GM18873 (cell line): ENCODE measurements at regions not wholly inside any gene's neighbourhood (a gene's known extent, or its start where the extent isn't known, plus 50 kb on each side); places are given as distances from the start of the nearest gene placed in this dataset.

Source experiments
- ATAC-seq: cut with Tn5 transposase; IDR thresholded peaks from one replicate; pipeline ENCODE4 v1.9.1; 2021; ENCODE audit warnings: mild to moderate bottlenecking, moderate library complexity, moderate number of reproducible peaks; ENCODE audit not compliant: unreplicated experiment, low FRiP score

DNA sequence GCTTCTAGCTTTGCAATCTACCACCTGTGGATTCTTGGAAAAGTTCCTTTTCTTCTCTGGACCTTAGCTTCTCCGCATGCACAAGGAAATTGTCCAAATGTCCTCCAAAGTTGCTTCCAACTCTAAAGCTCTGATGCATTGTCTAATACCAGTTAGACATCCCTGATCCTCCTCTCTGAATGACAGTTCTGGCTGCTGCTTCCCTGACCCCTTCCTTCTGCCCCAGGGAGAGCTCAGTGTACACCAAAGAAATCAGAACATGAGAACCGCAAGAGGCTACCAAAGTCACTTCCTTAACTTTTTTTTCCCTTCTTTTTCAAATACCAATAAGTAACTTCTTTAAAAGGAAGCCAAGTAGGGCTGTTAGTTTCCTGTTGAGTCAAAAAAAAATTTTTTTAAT, 79.7 kb upstream of the CES5A start:
- ATAC-seq: no peak

DNA sequence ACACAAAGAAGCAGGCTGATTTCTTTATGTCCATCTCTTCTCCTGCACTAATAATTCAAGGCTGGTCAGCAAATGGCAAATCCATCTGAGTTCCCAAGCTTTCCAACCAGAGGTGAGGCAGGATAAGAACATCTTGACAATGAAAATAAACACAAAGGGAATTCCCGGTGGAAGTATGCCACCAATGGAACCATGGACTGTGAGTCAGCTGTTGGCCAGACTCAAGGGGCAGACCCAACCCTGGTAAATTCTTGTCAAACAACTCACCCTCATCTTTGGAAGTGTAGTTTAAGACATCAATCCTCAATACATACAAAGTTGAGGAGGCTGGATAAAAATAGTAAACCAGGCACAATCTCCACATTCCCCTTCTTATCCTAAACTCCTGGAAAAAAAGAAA, 74.3 kb upstream of the CES5A start:
- no peak for ATAC-seq

DNA sequence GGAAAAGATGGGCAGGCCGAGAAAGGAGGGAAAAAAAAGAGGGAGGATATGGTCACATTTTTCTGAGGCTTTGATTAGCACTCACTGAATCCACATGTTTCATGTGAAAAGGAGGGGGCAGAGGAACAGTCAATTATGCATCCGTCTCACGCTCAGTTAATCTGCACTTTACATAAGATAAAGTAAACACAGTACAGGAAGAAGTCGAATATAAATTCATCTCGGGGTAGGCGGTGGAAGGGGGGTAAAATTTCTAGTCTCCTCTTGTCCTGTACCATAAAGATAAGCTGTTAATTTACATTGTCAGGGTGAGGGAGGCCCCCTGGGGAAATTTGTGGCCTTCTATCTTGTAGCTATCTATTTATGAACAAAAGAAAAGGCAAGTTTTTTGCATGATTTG, 73.1 kb upstream of the CES5A start:
- ATAC-seq: no peak

DNA sequence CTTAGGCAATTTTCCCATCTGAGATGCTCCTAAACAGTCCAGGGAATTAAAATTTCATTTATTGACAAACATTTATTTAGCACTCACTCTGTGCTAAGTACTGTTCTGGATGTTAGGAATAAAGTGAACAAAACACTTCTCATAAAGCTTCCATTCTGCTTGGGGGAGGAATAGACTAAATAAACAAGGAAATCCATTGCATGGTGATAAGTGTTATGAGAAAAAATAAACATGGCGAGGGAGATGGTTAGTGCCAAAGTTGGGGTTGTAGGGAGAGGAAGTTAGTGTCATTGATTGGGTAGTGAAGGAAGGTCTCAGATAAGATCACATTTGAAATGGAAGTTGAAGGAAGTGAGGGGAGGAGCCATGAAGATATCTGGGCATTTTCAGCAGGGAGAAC, 72.2 kb upstream of the CES5A start:
- no peak for ATAC-seq

DNA sequence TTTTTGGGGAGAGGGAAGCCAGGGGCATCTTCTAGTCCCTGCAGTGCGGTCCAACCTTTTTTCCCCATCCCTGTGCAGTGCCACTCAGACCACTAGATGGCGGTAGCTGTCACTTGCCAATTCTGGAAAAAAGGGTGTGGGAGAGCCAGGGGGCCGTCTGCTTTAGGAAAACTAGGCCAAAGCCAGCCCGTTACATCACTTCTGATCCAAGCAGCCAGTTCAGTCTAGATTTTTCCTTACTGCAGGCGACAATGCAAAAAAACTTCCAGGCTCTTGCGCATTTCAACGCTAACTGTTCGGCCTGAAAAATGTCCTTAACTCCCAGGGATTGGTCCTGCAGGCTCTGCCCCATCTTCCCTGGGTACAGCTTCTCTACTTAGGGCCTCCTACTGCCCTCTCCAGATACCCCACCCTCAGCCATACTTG, 69.2 kb upstream of the CES5A start:
- no peak for ATAC-seq

DNA sequence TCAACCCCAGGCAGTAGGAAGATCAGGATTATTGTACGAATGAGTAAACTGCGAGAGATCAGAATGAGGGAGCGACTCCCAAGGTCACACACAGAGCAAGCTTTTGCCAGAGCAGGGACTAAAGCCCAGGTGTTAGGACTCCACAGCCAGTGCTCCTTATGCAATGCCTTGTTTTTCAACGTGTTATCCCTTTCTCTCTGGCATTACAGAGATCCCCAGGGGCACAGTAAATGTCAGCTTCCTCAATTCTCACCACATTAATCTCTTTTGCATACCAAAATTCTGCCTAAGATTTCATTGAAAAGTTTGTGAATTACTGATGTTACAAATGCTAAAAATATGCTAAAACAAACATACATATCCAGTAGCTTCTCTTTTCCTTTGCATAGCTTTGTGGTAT, 68.1 kb upstream of the CES5A start:
- no peak for ATAC-seq

DNA sequence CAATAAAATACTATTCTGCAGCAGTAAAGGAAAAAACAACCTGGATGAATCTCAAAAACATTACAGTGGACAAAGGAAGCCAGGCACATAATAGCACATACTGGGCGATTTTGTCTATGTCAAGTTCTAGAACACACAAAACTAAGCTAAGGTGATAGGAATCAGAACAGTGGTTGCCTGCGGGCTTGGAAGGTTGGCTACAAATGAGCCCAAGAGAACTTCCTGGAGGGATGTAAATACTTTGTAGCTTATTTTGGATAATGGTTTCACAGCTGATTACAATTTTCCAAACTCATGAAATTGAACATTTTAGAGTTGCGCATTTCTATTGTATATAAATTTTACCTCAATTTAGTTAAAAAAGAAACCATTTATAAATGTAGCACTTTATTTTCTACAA, 67.6 kb upstream of the CES5A start:
- ATAC-seq: no peak

DNA sequence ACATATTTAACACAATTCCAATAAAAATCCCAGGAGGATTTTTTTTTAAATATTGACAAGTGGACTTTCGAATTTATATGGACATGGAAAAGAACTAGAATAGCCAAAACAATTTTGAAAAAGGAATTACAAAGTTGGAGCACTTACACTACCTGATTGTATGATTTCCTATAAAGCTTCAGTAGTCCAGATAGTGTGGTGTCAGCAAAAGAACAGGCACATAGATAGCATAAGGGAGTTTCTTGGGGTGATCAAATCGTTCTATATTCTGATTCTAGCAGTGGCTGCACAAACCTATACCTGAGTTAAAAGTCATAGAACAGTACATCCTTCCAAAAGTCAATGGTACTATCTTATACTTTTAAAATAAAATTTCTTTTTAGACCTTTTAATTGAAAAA, 66.4 kb upstream of the CES5A start:
- ATAC-seq: no peak

DNA sequence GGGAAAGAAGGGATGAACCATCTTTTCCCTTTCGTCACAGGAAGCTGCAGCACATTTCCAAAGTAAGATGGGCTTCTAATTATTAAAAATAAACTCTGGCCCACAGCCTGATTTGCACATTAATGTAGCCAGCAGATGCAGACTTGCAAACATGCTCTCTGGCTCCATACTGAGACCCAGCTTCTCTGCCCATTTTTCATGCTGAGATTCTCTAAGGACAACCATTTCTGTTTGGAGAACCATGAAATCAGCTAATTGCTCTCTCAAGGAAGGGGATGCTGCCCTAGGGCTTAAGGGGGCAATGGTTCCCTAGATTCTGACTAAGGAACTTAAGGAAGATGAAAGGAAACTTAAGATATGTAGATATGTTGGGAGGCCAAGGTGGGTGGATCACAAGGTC, 63.0 kb upstream of the CES5A start:
- no peak for ATAC-seq

DNA sequence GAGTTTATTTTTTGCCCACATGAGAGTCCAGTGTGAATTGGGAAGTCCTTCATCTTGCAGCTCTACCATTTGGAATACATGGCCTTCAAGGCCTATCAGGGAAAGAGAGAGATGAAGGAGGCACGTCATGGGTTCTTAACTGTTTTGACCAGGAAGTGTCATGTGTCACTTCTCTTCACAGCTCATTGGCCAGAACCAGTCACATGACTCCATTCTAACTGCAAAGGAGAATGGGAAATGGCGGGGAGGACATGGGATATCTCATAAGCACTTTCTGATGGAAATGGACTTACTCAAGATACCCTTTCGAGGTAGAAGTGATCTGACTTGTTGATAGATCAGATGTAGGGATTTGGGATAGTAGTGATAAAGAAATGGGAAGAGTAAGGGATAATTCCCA, 57.9 kb upstream of the CES5A start:
- ATAC-seq: no peak

DNA sequence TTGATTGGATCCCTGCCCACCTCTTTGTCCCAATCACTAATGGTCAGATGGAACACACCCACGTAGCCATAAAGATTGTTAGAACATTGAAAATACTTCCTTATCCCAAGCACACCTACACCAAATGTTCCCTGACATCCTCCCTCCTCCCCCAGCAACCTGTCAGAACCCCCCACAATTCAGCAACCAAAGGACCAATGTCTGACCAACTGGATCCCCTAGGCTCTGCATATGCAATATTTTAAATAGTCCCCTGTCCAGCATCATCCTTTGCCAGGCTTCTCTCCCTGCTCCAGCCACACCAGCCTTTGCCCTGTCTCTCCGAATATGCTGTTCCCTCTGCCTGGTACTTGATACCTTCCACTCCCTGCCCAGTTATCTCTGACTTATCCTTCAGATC, 54.9 kb upstream of the CES5A start:
- ATAC-seq: no peak

DNA sequence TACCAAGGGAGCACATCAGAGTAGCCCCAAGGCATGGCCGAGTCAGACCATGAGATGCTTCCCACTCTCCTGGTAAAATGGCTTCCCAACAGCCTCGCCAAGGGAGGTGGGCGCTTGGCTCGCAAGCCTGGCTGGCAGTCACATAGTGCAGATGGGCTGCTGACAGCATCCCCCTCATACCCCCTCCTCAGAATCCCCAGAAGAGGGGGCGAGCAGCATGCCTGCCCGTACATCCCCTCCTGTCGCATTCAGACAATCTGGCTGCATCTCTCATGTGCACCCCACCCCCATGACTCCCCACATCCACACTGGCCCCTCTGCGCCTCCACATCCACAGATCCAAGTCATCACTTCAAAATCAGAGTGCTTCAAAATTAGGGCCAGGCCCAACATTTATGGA, 54.0 kb upstream of the CES5A start:
- ATAC-seq: no peak

DNA sequence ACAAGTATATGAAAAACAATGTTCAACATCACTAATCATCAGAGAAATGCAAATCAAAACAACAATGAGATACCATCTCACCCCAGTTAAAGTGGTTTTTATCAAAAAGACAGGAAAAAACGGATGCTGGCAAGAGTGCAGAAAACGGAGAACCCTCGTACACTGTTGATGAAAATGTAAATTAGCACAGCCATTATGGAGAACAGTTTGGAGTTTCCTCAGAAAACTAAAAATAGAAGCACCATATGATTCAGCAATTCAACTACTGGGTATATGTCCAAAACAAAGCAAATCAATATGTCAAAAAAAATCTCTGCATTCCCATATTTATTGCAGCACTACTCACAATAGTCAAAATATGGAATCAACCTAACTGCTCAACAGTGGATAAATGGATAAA, 50.1 kb upstream of the CES5A start:
- ATAC-seq: no peak
